ENCODE measurements at regions not wholly inside any gene's neighbourhood (a gene's known extent, or its start where the extent isn't known, plus 50 kb on each side); places are given as distances from the start of the nearest gene placed in this dataset.

DNA sequence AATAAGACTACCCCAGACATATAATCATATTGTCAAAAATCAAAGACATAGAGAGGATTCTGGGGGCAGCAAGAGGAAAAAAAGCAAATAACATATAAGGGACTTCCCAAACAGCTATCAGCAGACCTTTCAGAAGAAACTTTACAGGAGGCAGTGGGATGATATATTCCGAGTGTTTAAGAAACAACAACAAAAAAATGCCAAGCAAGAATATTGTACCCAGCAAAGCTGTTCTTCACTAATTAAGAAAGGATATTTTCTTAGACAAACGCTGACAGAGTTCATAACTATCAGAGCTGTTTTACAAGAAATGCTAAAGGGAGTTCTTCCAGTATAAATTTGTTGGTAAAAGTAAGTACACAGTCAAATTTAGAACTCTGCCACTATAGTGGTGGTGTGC lies 243.3 kb upstream of the AFDN start:
- CTCF ChIA-PET, result interaction anchor here (1.1 kb wide), 1 partner anchor 160 kb away, joined by 3 read pairs; no protein-coding TSS in a partner anchor
- H3K4me1 Mint-ChIP-seq, result no peaks in the 10 kb centered on the region
- POLR2A ChIA-PET, result no interaction called here
- H3K36me3 Mint-ChIP-seq (ENCODE audit: low read depth), result no peaks in the 10 kb centered on the region
- H3K27ac Mint-ChIP-seq, result no peak overlapping the region
- H3K9me3 Mint-ChIP-seq, result peaks cover 2% of the 10 kb centered on the region
- H3K27me3 Mint-ChIP-seq, result peaks cover 16% of the 10 kb centered on the region
- no peak for DNase-seq
- H3K4me3 Mint-ChIP-seq, result no peak overlapping the region

- Mint-ChIP-seq H3K27me3 (peaks cover 11% of the 10 kb centered on the region), H3K4me3 (no peak overlapping the region), H3K36me3 (ENCODE audit: low read depth) (no peaks in the 10 kb centered on the region), H3K4me1 (no peaks in the 10 kb centered on the region), H3K27ac (no peak overlapping the region), H3K9me3 (peaks cover 11% of the 10 kb centered on the region)
- POLR2A ChIA-PET, result no interaction called here
- DNase-seq, result no peak
- CTCF ChIA-PET, result no interaction called here
These were observed 238.4 kb upstream of the AFDN start for GRCh38 chr6:167588181-167588919.

- H3K27ac Mint-ChIP-seq, result no peak overlapping the region
- H3K9me3 Mint-ChIP-seq, result peaks cover 10% of the 10 kb centered on the region
- ChIA-PET POLR2A (no interaction called here), CTCF (no interaction called here)
- H3K4me3 Mint-ChIP-seq, result no peak overlapping the region
- no peak for DNase-seq
- peaks cover 11% of the 10 kb centered on the region for H3K27me3 Mint-ChIP-seq
- H3K4me1 Mint-ChIP-seq, result no peaks in the 10 kb centered on the region
- no peaks in the 10 kb centered on the region for H3K36me3 Mint-ChIP-seq (ENCODE audit: low read depth)
These were observed 237.6 kb upstream of the AFDN start for GRCh38 chr6:167588920-167589614.

- Mint-ChIP-seq H3K9me3 (peaks cover 10% of the 10 kb centered on the region), H3K4me3 (no peak overlapping the region), H3K27ac (no peak overlapping the region), H3K4me1 (no peaks in the 10 kb centered on the region), H3K27me3 (peaks cover 8% of the 10 kb centered on the region), H3K36me3 (ENCODE audit: low read depth) (no peaks in the 10 kb centered on the region)
- no peak for DNase-seq
- ChIA-PET POLR2A (no interaction called here), CTCF (no interaction called here)
These were observed 237.1 kb upstream of the AFDN start for GRCh38 chr6:167589615-167589940.

DNA sequence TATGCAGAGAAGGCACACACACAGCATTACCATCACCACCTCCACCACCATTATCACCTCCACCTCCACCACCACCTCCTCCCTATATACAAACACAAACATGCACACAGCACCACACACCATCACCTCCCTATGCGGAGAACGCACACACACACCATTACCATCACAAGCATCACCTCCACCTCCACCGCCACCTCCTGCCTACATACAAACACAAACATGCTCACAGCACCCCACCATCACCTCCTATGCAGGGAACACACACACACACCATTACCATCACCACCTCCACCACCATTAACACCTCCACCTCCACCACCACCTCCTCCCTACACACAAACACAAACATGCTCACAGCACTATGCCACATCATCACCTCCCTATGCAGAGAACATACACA lies 236.5 kb upstream of the AFDN start:
- peaks cover 10% of the 10 kb centered on the region for H3K9me3 Mint-ChIP-seq
- DNase-seq, result no peak
- no peak overlapping the region for H3K4me3 Mint-ChIP-seq
- ChIA-PET POLR2A (no interaction called here), CTCF (no interaction called here)
- peaks cover 4% of the 10 kb centered on the region for H3K27me3 Mint-ChIP-seq
- no peaks in the 10 kb centered on the region for H3K4me1 Mint-ChIP-seq
- H3K27ac Mint-ChIP-seq, result no peak overlapping the region
- no peaks in the 10 kb centered on the region for H3K36me3 Mint-ChIP-seq (ENCODE audit: low read depth)
